Ishikawa (cell line): ENCODE measurements at regions not wholly inside any gene's neighbourhood (a gene's known extent, or its start where the extent isn't known, plus 50 kb on each side); places are given as distances from the start of the nearest gene placed in this dataset.

Experiments used
- CEBPB ChIP-seq: IDR thresholded peaks from 2 replicates; pipeline ENCODE4 v1.6.1; 2012
- CREB1 ChIP-seq: IDR thresholded peaks from 2 replicates; pipeline ENCODE4 v1.6.1; 2012; ENCODE audit warnings: low read depth
- EGR1 ChIP-seq: IDR thresholded peaks from 2 replicates; pipeline ENCODE4 v1.6.1; 2012
- EP300 ChIP-seq: IDR thresholded peaks from 2 replicates; pipeline ENCODE4 v1.6.1; 2012; ENCODE audit warnings: borderline replicate concordance
- RAD21 ChIP-seq: IDR thresholded peaks from 2 replicates; pipeline ENCODE4 v1.6.1; 2012; ENCODE audit warnings: low read depth
- REST ChIP-seq: IDR thresholded peaks from 2 replicates; pipeline ENCODE4 v1.6.1; 2012; ENCODE audit warnings: low read depth, mild to moderate bottlenecking
- TAF1 ChIP-seq: IDR thresholded peaks from 2 replicates; pipeline ENCODE4 v1.6.1; 2012; ENCODE audit warnings: low read depth, mild to moderate bottlenecking
- TEAD4 ChIP-seq: IDR thresholded peaks from 2 replicates; pipeline ENCODE4 v1.6.1; 2012
- USF1 ChIP-seq: IDR thresholded peaks from 2 replicates; pipeline ENCODE4 v1.6.1; 2012
- YY1 ChIP-seq: IDR thresholded peaks from 2 replicates; pipeline ENCODE4 v1.6.1; 2012; ENCODE audit warnings: low read depth
- TF ChIP-seq, protein P1 (sequence below): IDR thresholded peaks from 2 replicates; pipeline ENCODE4 v1.6.1; 2012

- TF ChIP-seq EP300 (no peak), CREB1 (no peak), USF1 (no peak), EGR1 (no peak), RAD21 (no peak), REST (no peak), TAF1 (no peak), TEAD4 (no peak), YY1 (no peak), CEBPB (no peak)
- TF ChIP-seq, protein P1, sequence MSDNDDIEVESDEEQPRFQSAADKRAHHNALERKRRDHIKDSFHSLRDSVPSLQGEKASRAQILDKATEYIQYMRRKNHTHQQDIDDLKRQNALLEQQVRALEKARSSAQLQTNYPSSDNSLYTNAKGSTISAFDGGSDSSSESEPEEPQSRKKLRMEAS, result no peak
Observed at GRCh38 chr5:58043032-58043945, 416.6 kb downstream of the PLK2 start.
